ENCODE measurements at regions not wholly inside any gene's neighbourhood (a gene's known extent, or its start where the extent isn't known, plus 50 kb on each side); places are given as distances from the start of the nearest gene placed in this dataset.

DNA sequence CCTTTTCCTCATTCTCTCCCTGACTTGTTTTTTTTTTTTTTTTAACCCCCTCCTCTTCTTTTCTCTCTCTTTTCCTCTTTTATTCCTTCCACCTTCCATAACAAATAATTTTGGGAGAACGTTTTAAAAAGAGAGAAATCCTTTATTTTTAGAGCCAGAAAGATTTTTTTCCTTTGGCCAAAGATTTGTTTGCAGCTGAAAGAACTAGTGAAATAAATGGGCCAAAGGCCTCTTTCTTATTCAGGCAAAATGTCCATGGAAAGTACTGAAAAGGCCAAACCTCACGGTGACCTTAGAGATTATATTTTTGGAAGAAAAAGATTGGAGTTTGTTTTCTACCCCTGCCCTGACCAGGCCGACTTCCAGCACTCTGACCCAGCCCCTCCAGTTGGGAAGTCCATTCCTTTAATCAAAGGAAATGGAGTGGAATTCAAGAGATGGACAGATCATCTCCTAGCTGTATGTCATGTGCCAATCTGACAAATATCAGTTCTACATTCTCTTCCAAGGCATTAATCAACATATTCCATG lies 214.3 kb upstream of the ADAMTS9 start:
- TF ChIP-seq, protein P1, sequence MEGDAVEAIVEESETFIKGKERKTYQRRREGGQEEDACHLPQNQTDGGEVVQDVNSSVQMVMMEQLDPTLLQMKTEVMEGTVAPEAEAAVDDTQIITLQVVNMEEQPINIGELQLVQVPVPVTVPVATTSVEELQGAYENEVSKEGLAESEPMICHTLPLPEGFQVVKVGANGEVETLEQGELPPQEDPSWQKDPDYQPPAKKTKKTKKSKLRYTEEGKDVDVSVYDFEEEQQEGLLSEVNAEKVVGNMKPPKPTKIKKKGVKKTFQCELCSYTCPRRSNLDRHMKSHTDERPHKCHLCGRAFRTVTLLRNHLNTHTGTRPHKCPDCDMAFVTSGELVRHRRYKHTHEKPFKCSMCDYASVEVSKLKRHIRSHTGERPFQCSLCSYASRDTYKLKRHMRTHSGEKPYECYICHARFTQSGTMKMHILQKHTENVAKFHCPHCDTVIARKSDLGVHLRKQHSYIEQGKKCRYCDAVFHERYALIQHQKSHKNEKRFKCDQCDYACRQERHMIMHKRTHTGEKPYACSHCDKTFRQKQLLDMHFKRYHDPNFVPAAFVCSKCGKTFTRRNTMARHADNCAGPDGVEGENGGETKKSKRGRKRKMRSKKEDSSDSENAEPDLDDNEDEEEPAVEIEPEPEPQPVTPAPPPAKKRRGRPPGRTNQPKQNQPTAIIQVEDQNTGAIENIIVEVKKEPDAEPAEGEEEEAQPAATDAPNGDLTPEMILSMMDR (IDR thresholded peaks at IDR 0.05; ENCODE audit: low read depth, low read length): no peak
- no peak for DNase-seq (ENCODE audit: extremely low read depth, low read depth)

DNA sequence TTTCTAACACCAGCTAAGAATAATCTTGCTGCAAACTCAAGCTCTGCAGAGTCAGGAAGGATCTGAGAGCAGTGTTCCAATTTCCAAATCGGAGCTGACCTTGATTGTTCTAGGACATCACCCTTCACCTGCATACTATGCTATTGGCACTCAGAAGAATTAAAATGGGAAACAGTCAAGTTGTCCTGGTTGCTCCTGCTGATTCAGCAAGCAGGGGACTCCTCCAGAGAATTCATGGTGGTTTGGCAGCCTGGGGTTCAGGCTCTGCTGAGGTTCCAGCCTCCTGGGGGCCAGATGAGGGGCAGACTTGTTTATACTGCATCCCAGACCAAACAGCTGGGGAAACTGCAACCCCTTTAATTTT lies 213.7 kb upstream of the ADAMTS9 start:
- DNase-seq (ENCODE audit: extremely low read depth, low read depth): no peak
- TF ChIP-seq, protein P1 (IDR thresholded peaks at IDR 0.05; ENCODE audit: low read depth, low read length): no peak

DNA sequence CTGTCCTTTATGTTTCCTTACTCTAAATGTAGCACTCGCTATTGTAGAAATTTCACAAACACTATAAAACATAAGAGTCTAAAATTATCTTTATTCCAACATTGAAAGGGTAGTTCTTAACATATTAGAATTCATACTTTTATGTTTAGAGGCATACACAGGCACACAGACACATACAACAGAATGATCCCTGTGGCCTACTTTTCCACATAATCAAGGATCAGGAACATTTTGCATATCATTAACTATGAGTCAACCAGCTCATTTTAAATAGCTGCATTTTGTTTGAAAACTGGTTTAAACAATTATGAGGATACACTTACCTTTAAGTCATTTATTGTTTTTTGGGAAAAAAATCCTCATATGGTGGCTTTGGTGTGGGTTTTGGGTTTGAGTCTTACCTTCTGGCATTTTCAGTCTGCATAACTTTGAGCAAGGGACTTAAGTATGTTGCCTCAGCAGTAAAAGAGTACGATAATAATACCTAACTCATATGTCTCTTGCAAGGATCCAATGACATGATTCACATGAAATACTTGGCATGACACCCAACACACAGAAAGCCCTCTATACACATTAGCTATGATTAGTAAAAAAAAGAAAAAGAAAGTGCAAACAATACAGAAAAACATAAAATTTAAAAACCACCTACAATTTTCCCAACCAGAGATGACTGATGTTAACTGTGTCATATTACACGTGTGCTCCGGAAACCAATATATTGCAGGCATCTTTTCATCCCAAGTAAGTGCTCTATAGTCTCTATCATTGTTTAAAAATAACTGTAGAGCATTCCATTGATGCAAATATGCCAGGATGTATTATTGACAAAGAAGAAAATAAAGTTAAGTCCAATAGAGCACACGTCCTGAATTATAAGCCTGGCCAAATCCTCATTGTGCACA lies 213.1 kb upstream of the ADAMTS9 start:
- DNase-seq (ENCODE audit: extremely low read depth, low read depth): no peak

DNA sequence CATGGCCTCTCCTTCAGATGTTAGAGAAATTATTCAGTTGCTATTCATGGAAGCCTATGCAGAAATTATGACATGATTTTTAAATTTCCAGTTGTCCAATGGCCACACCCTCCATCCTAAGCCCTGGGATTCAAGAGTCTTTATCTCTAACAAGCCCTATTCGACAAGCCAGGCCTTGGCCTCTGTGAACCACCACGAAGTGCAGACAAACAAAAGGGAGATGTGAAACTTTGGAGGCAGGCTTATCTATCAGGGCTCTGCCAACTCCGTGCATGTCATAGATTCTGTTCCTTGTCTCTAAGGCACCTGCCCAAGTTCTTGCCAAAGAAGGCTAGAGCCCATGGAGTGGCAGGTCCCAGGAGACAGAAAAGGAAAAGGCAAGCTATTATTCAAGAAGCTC lies 212.4 kb upstream of the ADAMTS9 start:
- DNase-seq (ENCODE audit: extremely low read depth, low read depth): no peak
- TF ChIP-seq, protein P1 (IDR thresholded peaks at IDR 0.05; ENCODE audit: low read depth, low read length): no peak

More for the DNA sequence above, 213.1 kb upstream of the ADAMTS9 start:
- TF ChIP-seq, protein P1 (IDR thresholded peaks at IDR 0.05; ENCODE audit: low read depth, low read length): no peak

DNA sequence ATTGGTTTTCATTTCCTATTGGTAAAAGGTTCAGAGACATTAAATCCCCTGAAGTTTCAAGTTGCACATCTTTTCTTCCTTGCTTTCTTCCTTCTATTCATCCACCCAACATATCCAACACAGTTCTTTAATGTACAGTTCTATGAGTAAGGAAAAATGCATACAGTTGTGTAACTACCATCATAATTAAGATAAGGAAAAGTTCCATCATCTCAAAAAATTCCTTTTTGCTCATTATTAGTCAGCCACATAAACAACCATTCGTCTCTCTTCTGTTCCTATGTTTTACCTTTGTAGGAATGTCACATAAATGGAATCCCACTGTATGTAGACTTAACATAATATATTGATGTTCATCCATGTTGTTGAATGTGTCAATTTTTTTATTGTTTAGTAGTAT lies 211.1 kb upstream of the ADAMTS9 start:
- TF ChIP-seq, protein P1 (IDR thresholded peaks at IDR 0.05; ENCODE audit: low read depth, low read length): no peak
- DNase-seq (ENCODE audit: extremely low read depth, low read depth): no peak

DNA sequence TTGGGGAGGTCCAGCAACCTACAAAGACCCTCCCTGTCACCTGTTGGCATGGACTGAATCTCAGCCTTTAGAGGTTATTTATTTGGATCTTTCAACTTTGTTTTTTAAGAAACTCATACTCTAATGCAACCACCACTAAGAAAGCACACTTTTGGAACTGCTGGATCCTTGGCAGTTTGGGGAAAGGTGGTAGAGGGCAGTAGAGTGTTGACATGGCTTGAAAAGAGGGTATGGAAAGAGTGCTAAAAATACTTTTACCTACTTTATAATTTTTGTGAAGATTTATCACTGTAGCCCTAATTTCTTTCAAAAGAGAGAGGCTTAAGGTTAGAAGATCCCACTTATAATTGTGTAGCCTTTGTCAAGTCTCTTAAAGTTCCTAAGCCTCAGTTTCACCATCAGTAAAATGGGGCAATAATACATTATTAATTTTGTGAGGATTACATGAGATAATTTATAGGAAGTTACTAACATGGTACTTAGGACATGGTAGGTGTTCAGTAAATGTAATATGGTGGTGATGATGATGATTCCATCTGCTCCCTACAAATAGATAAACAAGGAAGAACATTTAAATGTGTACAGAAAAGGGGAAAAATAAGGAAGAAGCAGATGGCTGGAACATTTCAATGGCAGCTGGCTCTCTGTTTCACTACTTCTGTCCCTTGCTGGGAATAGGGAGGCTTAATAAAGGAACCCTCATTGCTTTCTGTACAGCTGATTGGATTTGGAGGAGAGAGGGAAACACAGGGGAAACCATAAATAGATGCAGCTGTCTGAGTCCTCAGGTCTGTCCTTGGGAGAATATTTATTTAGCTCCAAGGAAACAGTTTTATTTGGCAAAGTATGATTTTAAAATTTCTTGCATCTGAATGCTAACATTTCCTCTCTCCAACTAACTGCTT lies 208.4 kb upstream of the ADAMTS9 start:
- TF ChIP-seq, protein P1 (IDR thresholded peaks at IDR 0.05; ENCODE audit: low read depth, low read length): no peak
- DNase-seq (ENCODE audit: extremely low read depth, low read depth): no peak

Data from AG09319 (cell line).